Stimulated activated CD4-positive, alpha-beta T cell treated with anti-CD3 and anti-CD28 coated beads, Interleukin-12 subunit alpha, Interleukin-12 subunit beta, amount 100 ng/mL, for 48 hours (primary cell): ENCODE measurements at regions not wholly inside any gene's neighbourhood (a gene's known extent, or its start where the extent isn't known, plus 50 kb on each side); places are given as distances from the start of the nearest gene placed in this dataset.
"Not testable (repeated sequence)": the region's sequence is repeated elsewhere in the genome, so short reads cannot be mapped to it uniquely, and the experiment has no call there.

Experiments used
- DNase-seq, 3 donors: peaks; one replicate each; pipeline ENCODE4 v3.0.0-alpha.2; 2020; ENCODE audit warnings: low read depth in 2 of 3, low spot score in 1 of 3

- DNase-seq: not testable (repeated sequence)
These were observed 473.3 kb downstream of the SPATA31A6 start for GRCh38 chr9:42656789-42657188.

GRCh38 chr9:42657496-42657895 is 474.0 kb downstream of the SPATA31A6 start:
- not testable (repeated sequence) for DNase-seq

GRCh38 chr9:42697146-42697545 is 513.7 kb downstream of the SPATA31A6 start:
- DNase-seq: not testable (repeated sequence)

GRCh38 chr9:42702890-42703289 is 519.4 kb downstream of the SPATA31A6 start:
- not testable (repeated sequence) for DNase-seq

- DNase-seq: not testable (repeated sequence)
These were observed 541.7 kb downstream of the SPATA31A6 start for GRCh38 chr9:42724841-42725835.

- DNase-seq: peak; percentile 26 to 50 (median 44)
These were observed 559.8 kb downstream of the SPATA31A6 start for GRCh38 chr9:42743030-42743814.

GRCh38 chr9:42757251-42757650 is 573.8 kb downstream of the SPATA31A6 start:
- not testable (repeated sequence) for DNase-seq

GRCh38 chr9:42759320-42759719 is 575.9 kb downstream of the SPATA31A6 start:
- DNase-seq: not testable (repeated sequence)

- DNase-seq: not testable (repeated sequence)
These were observed 598.7 kb downstream of the SPATA31A6 start for GRCh38 chr9:42782201-42782600.

- not testable (repeated sequence) for DNase-seq
These were observed 609.3 kb downstream of the SPATA31A6 start for GRCh38 chr9:42792725-42793124.

GRCh38 chr9:42798571-42798970 is 615.1 kb downstream of the SPATA31A6 start:
- DNase-seq: not testable (repeated sequence)

- DNase-seq: not testable (repeated sequence)
These were observed 619.3 kb downstream of the SPATA31A6 start for GRCh38 chr9:42802716-42803115.

- DNase-seq: not testable (repeated sequence)
These were observed 623.2 kb downstream of the SPATA31A6 start for GRCh38 chr9:42806674-42807073.

- DNase-seq: not testable (repeated sequence)
These were observed 638.0 kb downstream of the SPATA31A6 start for GRCh38 chr9:42821468-42821867.

- not testable (repeated sequence) for DNase-seq
These were observed 664.7 kb downstream of the SPATA31A6 start for GRCh38 chr9:42848156-42848555.

GRCh38 chr9:42850896-42851693 is 667.6 kb downstream of the SPATA31A6 start:
- DNase-seq: not testable (repeated sequence)

- not testable (repeated sequence) for DNase-seq
These were observed 668.2 kb downstream of the SPATA31A6 start for GRCh38 chr9:42851701-42852100.

GRCh38 chr9:42852133-42852930 is 668.9 kb downstream of the SPATA31A6 start:
- DNase-seq: not testable (repeated sequence)

- DNase-seq: not testable (repeated sequence)
These were observed 676.7 kb downstream of the SPATA31A6 start for GRCh38 chr9:42860133-42860532.

GRCh38 chr9:42862465-42862864 is 679.0 kb downstream of the SPATA31A6 start:
- not testable (repeated sequence) for DNase-seq
